RWPE2 (cell line): ENCODE measurements at regions not wholly inside any gene's neighbourhood (a gene's known extent, or its start where the extent isn't known, plus 50 kb on each side); places are given as distances from the start of the nearest gene placed in this dataset.
A peak's percentile ranks its signal among the peaks of the same experiment; 100 is the strongest.

Experiments
- ATAC-seq: fragments of 200-7000 bp; cut with Tn5 transposase; 3 replicates; pipeline ENCODE4 v1.9.1; 2021; ENCODE audit warnings: low read depth
- DNase-seq: peaks from one replicate; pipeline ENCODE4 v3.0.0-alpha.2; 2020; ENCODE audit warnings: low spot score
- H3K27ac ChIP-seq: fragments of 450-650 bp; 2 replicates; pipeline ENCODE4 v1.5.1; 2017; ENCODE audit warnings: mild to moderate bottlenecking; ENCODE audit not compliant: poor library complexity, severe bottlenecking
- H3K27me3 ChIP-seq: fragments of 250-450 bp; sonication (Bioruptor Pico); 2 replicates; pipeline ENCODE4 v1.5.1; 2021; ENCODE audit warnings: mild to moderate bottlenecking, moderate library complexity; ENCODE audit not compliant: insufficient read depth, poor library complexity, severe bottlenecking
- H3K36me3 ChIP-seq: fragments of 250-450 bp; sonication (Bioruptor Pico); 2 replicates; pipeline ENCODE4 v1.5.1; 2020; ENCODE audit warnings: low read depth, mild to moderate bottlenecking, moderate library complexity
- H3K4me1 ChIP-seq: fragments of 250-450 bp; sonication (Bioruptor Pico); 2 replicates; pipeline ENCODE4 v1.5.1; 2021; ENCODE audit warnings: mild to moderate bottlenecking, moderate library complexity; ENCODE audit not compliant: insufficient read depth, poor library complexity, severe bottlenecking
- H3K4me3 ChIP-seq: fragments of 250-450 bp; sonication (Bioruptor Pico); 2 replicates; pipeline ENCODE4 v1.5.1; 2021; ENCODE audit warnings: mild to moderate bottlenecking, moderate library complexity; ENCODE audit not compliant: severe bottlenecking
- H3K9me3 ChIP-seq: fragments of 250-450 bp; sonication (Bioruptor Pico); 2 replicates; pipeline ENCODE4 v1.5.1; 2021; ENCODE audit warnings: mild to moderate bottlenecking, moderate library complexity; ENCODE audit not compliant: severe bottlenecking
- CTCF ChIP-seq: fragments of 450-650 bp; IDR thresholded peaks from one replicate; pipeline ENCODE4 v1.5.1; 2017; ENCODE audit warnings: mild to moderate bottlenecking, moderate library complexity; ENCODE audit not compliant: poor library complexity, severe bottlenecking

GRCh38 chr20:40481337-40481736 is 207.7 kb downstream of the MAFB start:
- no peaks in the 10 kb centered on the region for H3K27me3 ChIP-seq
- DNase-seq = no peak

GRCh38 chr20:40477805-40478204 is 211.2 kb downstream of the MAFB start:
- no peak for TF ChIP-seq CTCF
- Histone ChIP-seq H3K27me3 (no peaks in the 10 kb centered on the region), H3K4me3 (no peak overlapping the region), H3K9me3 (no peaks in the 10 kb centered on the region), H3K4me1 (no peaks in the 10 kb centered on the region), H3K36me3 (no peaks in the 10 kb centered on the region), H3K27ac (no peak overlapping the region)
- DNase-seq (no peak), ATAC-seq (peak; percentile 53; the same call in 2 of the 3 replicates)

More at GRCh38 chr20:40481337-40481736, 207.7 kb downstream of the MAFB start:
- Histone ChIP-seq H3K4me3 (no peak overlapping the region), H3K36me3 (no peaks in the 10 kb centered on the region), H3K27ac (no peak overlapping the region), H3K4me1 (no peaks in the 10 kb centered on the region), H3K9me3 (no peaks in the 10 kb centered on the region)
- no peak for ATAC-seq
- no peak for TF ChIP-seq CTCF

GRCh38 chr20:40476461-40476860 is 212.6 kb downstream of the MAFB start:
- Histone ChIP-seq H3K4me1 (no peaks in the 10 kb centered on the region), H3K9me3 (no peaks in the 10 kb centered on the region), H3K27me3 (no peaks in the 10 kb centered on the region), H3K27ac (no peak overlapping the region), H3K36me3 (no peaks in the 10 kb centered on the region), H3K4me3 (no peak overlapping the region)
- ATAC-seq (no peak), DNase-seq (no peak)
- no peak for TF ChIP-seq CTCF

- ATAC-seq (peak; percentile 36; the same call in 1 of the 3 replicates), DNase-seq (no peak)
- Histone ChIP-seq H3K27ac (no peak overlapping the region), H3K27me3 (no peaks in the 10 kb centered on the region), H3K36me3 (no peaks in the 10 kb centered on the region), H3K4me3 (no peak overlapping the region), H3K9me3 (no peaks in the 10 kb centered on the region), H3K4me1 (no peaks in the 10 kb centered on the region)
- no peak for TF ChIP-seq CTCF
These were observed 216.1 kb downstream of the MAFB start for GRCh38 chr20:40472905-40473304.

GRCh38 chr20:40471261-40471629 is 217.8 kb downstream of the MAFB start:
- DNase-seq (no peak), ATAC-seq (peak; percentile 63; the same call in 2 of the 3 replicates)
- H3K36me3 ChIP-seq = no peaks in the 10 kb centered on the region
- peak; percentile 49 for TF ChIP-seq CTCF
- no peak overlapping the region for H3K27ac ChIP-seq
- H3K4me1 ChIP-seq = no peaks in the 10 kb centered on the region
- no peak overlapping the region for H3K4me3 ChIP-seq
- no peaks in the 10 kb centered on the region for H3K27me3 ChIP-seq
- no peaks in the 10 kb centered on the region for H3K9me3 ChIP-seq
